Activated CD8-positive, alpha-beta memory T cell treated with anti-CD3 and anti-CD28 coated beads for 4 hours (primary cell): ENCODE measurements at regions not wholly inside any gene's neighbourhood (a gene's known extent, or its start where the extent isn't known, plus 50 kb on each side); places are given as distances from the start of the nearest gene placed in this dataset.

Experiments
- DNase-seq, 2 donors: peaks; one replicate each; pipeline ENCODE4 v3.0.0-alpha.2; 2020; ENCODE audit warnings: low read depth in 2 of 2

GRCh38 chr17:33352526-33352925 is 59.4 kb upstream of the ASIC2 start:
- no peak for DNase-seq

- no peak for DNase-seq
These were observed 63.2 kb upstream of the ASIC2 start for GRCh38 chr17:33356266-33356665.

GRCh38 chr17:33363475-33363874 is 70.4 kb upstream of the ASIC2 start:
- no peak for DNase-seq

DNA sequence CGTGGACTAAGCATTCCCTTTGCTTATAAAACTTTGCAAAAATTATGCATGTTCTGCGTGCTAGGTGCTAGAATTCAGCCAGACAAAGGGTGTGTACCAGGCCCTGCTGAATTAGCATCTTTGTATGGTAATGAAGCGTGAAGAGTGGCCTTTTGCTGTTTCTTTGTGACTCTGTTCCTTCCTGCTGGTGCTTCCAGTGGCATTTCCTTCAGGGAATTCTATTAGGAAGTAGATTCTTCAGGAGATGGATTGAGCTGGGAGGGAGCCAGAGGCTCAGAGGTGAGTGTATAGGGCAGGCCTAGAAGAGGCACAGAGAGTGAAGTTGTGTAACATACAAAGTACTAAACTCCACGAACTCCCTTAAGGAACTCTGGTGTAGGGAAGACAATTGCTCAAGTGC is 73.9 kb upstream of the ASIC2 start:
- no peak for DNase-seq

GRCh38 chr17:33369149-33369548 is 76.1 kb upstream of the ASIC2 start:
- DNase-seq, result no peak

DNA sequence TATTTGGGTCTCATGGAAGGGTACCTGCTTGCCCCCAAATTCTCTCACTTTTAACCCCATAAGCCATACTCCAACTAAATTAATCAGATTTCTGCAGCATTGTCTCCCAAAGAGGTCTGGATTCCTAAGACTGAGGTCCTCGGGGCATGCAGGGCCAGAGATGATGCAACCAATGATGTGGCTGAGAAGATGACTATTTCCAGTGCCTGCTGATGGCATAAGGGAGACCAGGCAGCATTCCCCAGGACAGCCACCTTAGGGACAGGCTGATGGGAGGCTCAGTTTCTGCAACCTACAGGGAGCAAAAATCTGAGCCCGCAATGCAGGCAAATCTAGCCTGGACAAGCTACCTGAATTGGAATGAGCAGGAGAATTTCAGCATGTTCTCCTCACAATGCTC is 76.8 kb upstream of the ASIC2 start:
- DNase-seq, result no peak

GRCh38 chr17:33370401-33370800 is 77.3 kb upstream of the ASIC2 start:
- DNase-seq, result no peak

GRCh38 chr17:33371377-33371776 is 78.3 kb upstream of the ASIC2 start:
- DNase-seq, result no peak

DNA sequence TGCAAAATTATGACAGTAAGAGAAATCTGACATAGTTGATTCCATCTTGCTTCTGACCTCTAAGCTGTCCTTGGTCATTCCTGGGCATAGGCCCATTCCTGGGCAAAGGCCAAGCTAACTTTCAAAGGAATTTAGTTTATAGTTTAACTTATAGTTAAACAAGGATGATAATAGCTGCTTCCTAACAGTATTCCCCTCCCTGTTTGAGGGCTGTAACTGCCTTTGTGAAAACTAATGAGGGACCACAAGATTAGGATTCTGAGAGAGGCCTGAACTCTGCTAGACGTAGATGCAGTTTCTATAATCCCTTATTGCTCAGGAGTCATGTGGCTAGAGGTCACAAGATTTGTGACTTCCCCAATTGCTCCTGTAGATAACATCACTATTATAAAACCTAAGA is 80.2 kb upstream of the ASIC2 start:
- DNase-seq, result no peak

GRCh38 chr17:33375103-33375502 is 82.0 kb upstream of the ASIC2 start:
- no peak for DNase-seq

GRCh38 chr17:33375783-33376182 is 82.7 kb upstream of the ASIC2 start:
- no peak for DNase-seq

- DNase-seq, result no peak
These were observed 84.9 kb upstream of the ASIC2 start for GRCh38 chr17:33377837-33378595.

GRCh38 chr17:33381201-33381600 is 88.1 kb upstream of the ASIC2 start:
- DNase-seq, result no peak

GRCh38 chr17:33383488-33384023 is 90.5 kb upstream of the ASIC2 start:
- no peak for DNase-seq

GRCh38 chr17:33385133-33385532 is 92.0 kb upstream of the ASIC2 start:
- no peak for DNase-seq

DNA sequence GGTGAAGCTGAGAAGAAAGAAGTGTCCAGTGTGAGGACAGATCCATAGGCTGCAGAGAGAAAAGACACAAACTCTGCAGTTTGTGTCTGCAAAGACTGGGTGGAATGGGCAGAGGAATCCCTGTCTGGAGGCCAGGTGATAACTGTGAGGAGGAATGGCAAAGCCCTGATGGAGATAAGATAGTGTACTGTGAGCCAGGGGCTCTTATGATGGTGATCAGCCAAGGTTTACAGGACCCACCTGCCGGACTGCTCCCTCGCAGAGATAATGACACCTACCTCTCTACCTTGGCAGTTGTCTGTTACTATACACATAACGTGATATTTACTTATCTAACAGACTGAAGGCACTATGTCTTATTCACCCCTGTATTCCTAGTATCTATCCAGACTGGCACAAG is 92.6 kb upstream of the ASIC2 start:
- no peak for DNase-seq

GRCh38 chr17:33387406-33387805 is 94.3 kb upstream of the ASIC2 start:
- no peak for DNase-seq

- DNase-seq, result no peak
These were observed 96.5 kb upstream of the ASIC2 start for GRCh38 chr17:33389504-33390135.

DNA sequence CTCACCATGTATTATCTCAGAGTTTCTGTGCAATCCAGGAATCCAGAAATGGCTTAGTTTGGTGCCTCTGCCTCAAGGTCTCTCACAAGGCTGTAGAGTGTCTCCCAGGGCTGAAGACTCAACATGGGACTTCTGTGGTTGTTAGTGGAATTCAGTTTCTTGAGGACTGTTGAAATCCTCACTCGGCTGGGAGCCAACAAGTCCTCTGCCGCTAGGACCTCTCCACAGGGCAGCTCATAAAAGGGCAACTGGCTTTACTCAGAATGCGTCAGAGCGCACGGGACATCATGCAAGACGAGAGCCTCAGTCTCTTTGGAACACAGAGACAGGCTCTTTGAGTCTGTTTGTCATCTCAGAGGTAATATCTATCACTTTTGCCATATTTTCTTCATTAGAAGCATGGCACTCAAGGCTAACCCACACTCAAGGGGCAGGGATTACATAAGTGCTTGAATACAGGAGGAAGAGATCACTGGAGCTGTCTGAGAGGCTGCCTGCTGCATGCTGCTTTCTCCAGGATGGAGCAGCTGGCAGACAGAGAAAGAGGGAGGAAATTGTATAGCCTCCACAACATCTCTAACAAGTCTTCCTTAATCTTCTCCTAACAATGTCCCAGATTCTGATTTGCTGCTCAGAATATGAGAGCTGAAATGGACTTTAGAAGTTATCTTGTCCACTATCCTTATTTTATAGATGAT is 97.5 kb upstream of the ASIC2 start:
- DNase-seq, result no peak

DNA sequence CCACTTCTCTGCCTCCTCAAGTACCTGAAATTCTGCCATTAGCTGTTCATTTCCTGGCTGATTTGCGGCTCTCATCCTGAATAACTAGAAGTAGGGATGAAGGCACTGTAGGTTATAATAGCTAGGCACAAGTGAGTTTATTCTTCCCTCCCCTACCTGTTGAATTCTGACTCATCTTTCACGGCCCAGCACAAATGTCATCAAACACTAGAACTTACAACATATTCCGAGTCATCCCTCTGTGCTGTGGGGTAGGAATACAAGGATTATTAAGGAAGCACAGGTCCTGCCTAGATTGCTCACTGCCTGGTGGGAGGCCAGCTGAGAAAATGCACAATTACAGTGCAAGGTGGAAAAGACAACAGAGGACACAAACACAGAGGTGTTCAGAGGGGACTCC is 103.7 kb upstream of the ASIC2 start:
- DNase-seq, result no peak

- DNase-seq, result no peak
These were observed 105.3 kb upstream of the ASIC2 start for GRCh38 chr17:33398386-33398785.

- no peak for DNase-seq
These were observed 108.2 kb upstream of the ASIC2 start for GRCh38 chr17:33401249-33401648.

DNA sequence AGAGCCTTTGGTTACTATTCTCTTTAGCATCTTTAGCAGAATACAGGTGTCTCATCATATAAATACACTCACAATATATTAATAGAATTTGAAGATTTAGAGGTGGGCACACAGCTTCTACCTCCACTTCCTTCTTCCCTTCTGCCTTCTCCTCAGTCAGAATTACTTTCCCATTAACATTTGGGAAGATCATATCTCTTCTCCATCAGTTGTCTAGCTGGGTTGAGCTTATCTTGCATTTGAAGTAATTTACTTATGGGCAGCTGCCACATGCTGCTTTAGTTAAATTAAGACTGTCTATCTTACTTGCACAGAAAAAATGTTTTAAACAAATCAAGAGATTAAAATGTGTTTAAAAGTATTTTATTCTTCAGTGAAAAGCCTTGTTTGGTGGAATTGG is 110.1 kb upstream of the ASIC2 start:
- no peak for DNase-seq
